Kasumi-1 (cell line): ENCODE measurements at regions not wholly inside any gene's neighbourhood (a gene's known extent, or its start where the extent isn't known, plus 50 kb on each side); places are given as distances from the start of the nearest gene placed in this dataset.
"Not testable (repeated sequence)": the region's sequence is repeated elsewhere in the genome, so short reads cannot be mapped to it uniquely, and the experiment has no call there.

Source experiments
- DNase-seq, 2 experiments: peaks; one replicate each; lab custom pipeline; 2025; lab: John Stamatoyannopoulos, UW

DNA sequence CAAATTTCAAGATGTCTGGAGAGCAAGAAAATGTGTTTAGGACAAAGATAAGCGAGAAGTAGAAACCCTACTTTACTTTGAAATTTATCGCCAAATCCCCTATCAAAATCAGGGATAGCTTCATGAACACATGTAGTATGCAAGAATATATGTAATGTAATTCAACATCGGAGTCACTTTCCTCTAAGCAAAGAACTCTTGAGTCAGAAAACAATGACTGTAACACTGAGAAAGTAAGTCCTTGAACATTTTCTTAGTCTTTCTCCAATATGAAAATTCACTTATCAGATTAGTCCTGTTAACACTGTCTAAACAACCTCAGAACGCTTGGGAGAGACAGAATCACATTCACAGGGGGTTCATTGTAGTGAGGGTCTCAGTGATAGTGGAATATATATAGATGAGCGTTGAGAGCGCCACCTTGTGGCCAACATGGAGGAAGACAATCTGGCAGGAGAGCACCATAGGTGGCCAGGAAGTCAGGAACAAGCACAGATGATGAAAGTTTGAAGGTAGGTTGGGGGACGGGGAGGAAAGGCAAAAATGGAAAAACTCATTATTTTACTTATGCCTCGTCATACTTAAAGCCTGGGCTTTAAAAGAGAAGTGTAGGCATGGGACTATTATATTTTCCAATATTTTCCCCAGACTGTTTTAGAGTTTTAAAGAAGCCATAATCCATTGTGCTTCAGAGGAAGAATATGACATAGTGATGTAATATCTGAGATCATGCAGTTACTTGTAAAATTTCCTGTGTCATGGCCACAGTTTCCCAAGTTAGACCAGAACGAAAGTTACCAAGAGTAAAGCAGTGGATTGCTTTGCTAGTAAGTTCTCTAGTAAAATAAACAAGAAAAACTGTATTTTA, 115.5 kb upstream of the GNAI1 start:
- peak; percentile 66 to 69 for DNase-seq

DNA sequence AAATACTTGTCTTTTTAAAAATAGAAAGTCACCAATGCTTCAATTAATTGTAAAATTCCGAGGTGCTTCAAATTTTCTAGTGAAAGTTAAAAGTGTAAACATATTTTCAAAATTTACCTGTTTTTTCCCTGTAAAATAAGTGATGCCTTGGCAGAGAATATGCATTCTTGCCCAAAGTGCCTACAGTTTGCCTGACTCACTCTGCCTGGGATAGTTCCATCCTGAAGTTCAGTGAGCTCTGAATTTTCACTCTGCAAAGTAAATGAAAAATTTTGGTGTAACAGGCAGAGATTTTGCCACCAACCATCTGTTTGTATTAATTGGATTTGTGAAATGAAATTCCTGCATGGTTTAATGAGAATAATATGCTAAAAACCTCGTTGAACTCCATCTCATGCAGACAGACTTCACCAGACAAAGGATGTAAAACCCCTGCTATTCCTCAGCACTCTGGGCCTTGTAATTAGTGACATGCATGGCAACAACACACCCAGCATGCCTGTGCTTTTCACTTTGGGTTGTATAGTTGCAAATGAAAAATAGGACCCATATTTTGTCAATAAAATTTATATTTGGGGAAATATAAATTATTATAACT, 117.4 kb upstream of the GNAI1 start:
- no peak for DNase-seq

GRCh38 chr7:80014511-80014910, 120.1 kb upstream of the GNAI1 start:
- peak; percentile 14 to 17 for DNase-seq

DNA sequence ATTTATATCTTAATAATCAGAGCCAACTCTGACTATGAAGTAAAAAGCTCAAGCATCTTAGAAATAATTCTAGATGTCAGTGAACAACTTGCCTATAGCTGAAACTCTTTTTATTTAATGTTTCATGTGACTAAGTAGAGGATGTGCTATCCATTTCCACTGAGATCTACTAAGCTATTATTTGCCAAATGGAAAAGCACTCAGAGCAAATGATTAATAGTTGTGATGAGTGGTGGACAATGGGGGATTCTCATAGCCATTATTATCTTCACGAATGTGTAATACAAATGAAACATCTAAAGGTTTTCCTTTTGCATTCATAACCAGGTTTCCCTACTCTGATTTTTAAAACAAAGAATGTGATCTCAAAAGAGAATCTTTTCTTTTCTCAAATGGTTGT, 126.6 kb upstream of the GNAI1 start:
- no peak for DNase-seq

- DNase-seq, result no peak
Observed at GRCh38 chr7:80002865-80003264, 131.8 kb upstream of the GNAI1 start.

- no peak for DNase-seq
Observed at GRCh38 chr7:79998363-79998762, 136.3 kb upstream of the GNAI1 start.

GRCh38 chr7:79997345-79997744, 137.3 kb upstream of the GNAI1 start:
- DNase-seq, result no peak

- DNase-seq, result not testable (repeated sequence)
Observed at GRCh38 chr7:79995741-79996140, 138.9 kb upstream of the GNAI1 start.

- DNase-seq, result no peak
Observed at GRCh38 chr7:79988653-79989052, 146.0 kb upstream of the GNAI1 start.

GRCh38 chr7:79984210-79984609, 150.4 kb upstream of the GNAI1 start:
- no peak for DNase-seq

DNA sequence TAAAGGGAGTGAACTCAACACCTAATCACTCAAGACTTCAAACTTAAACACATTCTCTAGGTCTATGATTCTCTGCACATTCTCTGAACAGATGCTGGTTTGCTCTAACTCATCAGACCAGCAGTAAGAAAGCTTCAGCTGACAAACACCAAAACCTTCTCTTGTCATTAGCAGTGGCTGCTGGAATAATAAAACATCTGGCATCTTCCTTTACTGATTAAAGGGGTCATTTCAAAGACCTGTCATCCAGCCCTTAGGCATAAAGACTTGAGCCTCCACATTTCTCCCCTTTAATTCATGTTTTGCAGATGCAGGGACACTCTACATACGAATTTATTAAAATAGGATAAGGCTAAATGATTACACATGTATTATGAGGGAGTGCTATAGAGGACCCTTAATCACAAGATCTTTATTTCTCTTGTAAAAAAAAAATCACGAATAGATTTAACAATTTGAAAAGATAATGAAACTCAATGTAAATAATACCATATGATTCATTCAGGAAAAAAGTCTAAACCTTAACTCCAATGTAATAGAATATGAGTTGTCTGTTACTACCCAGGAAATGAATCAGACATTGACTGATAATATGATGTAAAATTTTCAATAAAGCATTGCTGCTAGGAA, 152.4 kb upstream of the GNAI1 start:
- DNase-seq, result no peak

- no peak for DNase-seq
Observed at GRCh38 chr7:79980376-79980775, 154.3 kb upstream of the GNAI1 start.

DNA sequence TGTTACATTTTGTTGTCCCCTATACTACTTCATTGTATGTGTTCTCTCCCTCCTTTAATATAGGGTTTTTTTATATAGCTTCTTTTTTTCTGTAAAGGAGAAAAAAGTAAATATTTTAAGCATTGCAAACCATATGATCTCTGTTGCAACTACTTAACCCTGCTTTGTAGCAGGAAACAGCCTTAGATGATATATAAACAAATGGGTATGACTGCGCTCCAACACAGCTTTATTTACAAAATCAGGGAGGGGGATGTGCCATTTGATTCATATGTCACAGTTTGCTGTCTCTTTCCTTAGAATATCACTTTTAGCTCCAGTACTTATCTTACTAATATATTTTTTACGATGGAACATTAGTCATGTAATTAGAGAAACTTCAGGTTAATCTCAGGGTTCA, 155.2 kb upstream of the GNAI1 start:
- no peak for DNase-seq

DNA sequence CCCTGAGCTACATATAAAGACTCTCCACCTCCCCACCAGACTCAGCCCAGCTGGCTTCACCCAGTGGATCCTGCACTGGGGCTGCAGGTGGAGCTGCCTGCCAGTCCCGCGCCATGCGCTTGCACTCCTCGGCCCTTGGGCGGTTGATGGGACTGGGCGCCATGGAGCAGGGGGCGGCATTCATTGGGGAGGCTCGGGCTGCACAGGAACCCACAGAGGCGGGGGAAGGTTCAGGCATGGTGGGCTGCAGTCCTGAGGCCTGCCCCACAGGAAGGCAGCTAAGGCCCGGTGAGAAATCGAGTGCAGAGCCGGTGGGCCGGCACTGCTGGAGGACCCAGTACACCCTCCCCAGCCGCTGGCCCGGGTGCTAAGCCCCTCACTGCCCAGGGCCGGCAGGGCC, 157.2 kb upstream of the GNAI1 start:
- DNase-seq, result no peak

DNA sequence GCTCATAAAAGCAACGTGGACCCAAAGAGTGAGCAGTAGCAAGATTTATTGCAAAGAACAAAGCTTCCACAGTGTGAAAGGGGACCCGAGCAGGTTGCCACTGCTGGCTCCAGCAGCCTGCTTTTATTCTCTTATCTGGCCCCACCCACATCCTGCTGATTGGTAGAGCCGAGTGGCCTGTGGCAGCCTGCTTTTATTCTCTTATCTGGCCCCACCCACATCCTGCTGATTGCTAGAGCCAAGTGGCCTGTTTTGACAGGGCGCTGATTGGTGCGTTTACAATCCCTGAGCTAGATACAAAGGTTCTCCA, 158.0 kb upstream of the GNAI1 start:
- DNase-seq, result not testable (repeated sequence)

DNA sequence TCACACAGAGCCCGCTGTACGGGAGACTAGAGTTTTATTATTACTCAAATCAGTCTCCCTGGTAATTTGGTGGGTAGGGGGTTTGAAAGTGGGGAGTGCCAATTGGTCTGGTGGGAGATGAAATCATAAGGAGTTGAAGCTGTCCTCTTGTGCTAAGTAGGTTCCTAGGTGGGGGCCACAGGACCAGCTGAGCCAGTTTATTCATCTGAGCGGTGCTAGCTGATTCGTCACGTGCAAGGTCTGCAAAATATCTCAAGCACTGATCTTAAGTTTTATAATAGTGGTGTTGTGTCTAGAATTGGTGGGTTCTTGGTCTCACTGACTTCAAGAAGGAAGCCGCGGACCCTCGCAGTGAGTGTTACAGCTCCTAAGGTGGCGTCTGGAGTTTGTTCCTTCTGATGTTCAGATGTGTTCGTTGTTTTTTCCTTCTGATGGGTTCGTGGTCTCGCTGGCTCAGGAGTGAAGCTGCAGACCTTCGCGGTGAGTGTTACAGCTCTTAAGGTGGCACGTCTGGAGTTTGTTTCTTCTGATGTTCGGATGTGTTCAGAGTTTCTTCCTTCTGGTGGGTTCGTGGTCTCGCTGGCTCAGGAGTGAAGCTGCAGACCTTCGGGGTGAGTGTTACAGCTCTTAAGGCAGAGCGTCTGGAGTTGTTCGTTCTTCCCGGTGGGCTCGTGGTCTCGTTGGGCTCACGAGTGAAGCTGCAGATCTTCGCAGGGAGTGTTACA, 158.5 kb upstream of the GNAI1 start:
- not testable (repeated sequence) for DNase-seq

GRCh38 chr7:79973455-79973854, 161.2 kb upstream of the GNAI1 start:
- DNase-seq, result no peak

DNA sequence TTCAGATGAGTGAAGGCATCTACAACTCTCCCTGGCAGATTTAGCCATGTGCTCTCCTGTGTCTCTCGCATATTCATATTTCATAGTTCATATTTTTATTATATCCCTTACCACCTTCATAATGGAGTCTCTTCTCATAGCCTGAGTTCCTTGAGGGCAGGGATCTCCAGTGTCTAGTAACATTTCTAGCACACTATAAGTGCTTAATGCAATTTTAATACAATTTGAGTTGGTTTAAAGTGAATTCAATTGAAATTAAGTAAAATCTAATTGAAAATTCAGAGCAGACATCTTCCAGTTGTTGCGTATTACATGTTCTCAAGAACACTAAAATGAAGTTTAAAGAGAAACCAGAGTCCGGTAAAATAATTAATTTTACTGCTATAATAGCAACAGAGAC, 163.6 kb upstream of the GNAI1 start:
- no peak for DNase-seq

DNA sequence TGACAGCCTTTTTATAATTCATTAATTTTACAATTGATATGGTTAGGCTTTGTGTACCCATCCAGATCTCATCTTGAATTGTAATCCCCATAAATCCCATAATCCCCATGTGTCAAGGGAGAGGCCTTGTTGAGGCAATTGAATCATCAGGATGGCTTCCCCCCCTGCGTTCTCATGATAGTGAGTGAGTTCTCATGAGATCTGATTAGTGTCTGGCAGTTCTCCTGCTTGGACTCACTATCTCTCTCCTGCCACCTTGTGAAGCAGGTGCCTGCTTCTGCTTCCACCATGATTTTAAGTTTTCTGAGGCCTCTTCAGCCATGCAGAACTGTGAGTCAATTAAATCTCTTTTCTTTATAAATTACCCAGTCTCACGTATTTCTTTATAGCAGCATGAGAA, 165.7 kb upstream of the GNAI1 start:
- no peak for DNase-seq

- no peak for DNase-seq
Observed at GRCh38 chr7:79968077-79968648, 166.5 kb upstream of the GNAI1 start.

DNA sequence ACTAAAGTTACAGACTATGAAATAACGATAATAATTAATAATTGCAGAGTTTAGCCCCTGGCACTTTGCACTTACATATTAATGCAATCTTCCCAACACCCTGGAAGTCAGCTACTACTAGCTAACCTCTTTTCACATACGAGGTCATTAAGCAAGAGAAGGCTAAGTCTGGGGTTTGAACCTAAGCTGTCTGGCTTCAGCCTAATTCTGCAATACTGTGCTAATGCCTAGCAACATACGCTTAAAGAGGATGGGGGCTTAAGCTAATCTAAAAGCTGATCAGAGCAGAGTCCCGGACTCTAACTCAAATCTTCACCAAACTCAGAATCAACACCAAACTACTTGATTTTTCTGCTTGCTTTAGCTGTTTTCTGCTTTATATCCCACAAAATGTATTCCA, 168.7 kb upstream of the GNAI1 start:
- no peak for DNase-seq

DNA sequence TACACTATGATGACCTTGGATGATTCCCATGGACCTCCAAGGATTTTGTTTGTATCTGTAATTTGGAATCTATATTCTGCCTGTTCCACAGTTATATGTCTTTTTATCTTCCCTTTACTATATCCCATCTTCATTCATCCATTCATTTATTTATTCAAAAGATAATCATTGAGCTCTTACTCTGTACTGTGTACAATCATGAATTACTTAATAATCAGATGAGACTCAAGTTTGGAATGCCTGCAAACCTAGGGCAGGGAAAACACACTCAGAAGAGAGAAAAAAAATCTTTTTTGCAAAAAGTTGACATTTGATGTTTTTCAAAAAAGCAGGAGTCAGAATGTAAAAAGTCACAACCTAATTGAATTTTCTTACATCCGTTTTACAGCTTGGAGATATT, 170.2 kb upstream of the GNAI1 start:
- no peak for DNase-seq
